ENCODE measurements at regions not wholly inside any gene's neighbourhood (a gene's known extent, or its start where the extent isn't known, plus 50 kb on each side); places are given as distances from the start of the nearest gene placed in this dataset.
"Not testable (repeated sequence)": the region's sequence is repeated elsewhere in the genome, so short reads cannot be mapped to it uniquely, and the experiment has no call there.

GRCh38 chrX:27163236-27163635, 299.9 kb downstream of the PPP4R3C start:
- Histone ChIP-seq H3K36me3 (no peaks in the 10 kb centered on the region), H3K4me1 (no peaks in the 10 kb centered on the region), H3K9me3 (replicated peaks) (no peaks in the 10 kb centered on the region), H3K27ac (replicated peaks) (no peak overlapping the region), H3K27me3 (ENCODE audit: low read depth) (no peaks in the 10 kb centered on the region), H3K4me3 (no peak overlapping the region)
- no peak for TF ChIP-seq CTCF (IDR thresholded peaks at IDR 0.05; ENCODE audit: borderline replicate concordance)
- intact Hi-C loops (cut with micrococcal nuclease) = no loop called here
- no peak for DNase-seq

- Histone ChIP-seq H3K9me3 (replicated peaks) (no peaks in the 10 kb centered on the region), H3K4me1 (no peaks in the 10 kb centered on the region), H3K27ac (replicated peaks) (no peak overlapping the region), H3K27me3 (ENCODE audit: low read depth) (no peaks in the 10 kb centered on the region), H3K36me3 (no peaks in the 10 kb centered on the region), H3K4me3 (no peak overlapping the region)
- intact Hi-C loops (cut with micrococcal nuclease) = no loop called here
- TF ChIP-seq CTCF (IDR thresholded peaks at IDR 0.05; ENCODE audit: borderline replicate concordance) = no peak
- no peak for DNase-seq
Measured at GRCh38 chrX:27162496-27162895, 300.6 kb downstream of the PPP4R3C start.

GRCh38 chrX:27156921-27157320, 306.2 kb downstream of the PPP4R3C start:
- DNase-seq; H3K9me3 ChIP-seq (replicated peaks); H3K4me3 ChIP-seq; H3K36me3 ChIP-seq; H3K27me3 ChIP-seq (ENCODE audit: low read depth); H3K4me1 ChIP-seq; intact Hi-C loops (cut with micrococcal nuclease); H3K27ac ChIP-seq (replicated peaks): not testable (repeated sequence)

- H3K27me3 ChIP-seq (ENCODE audit: low read depth) = no peaks in the 10 kb centered on the region
- no peak overlapping the region for H3K27ac ChIP-seq (replicated peaks)
- intact Hi-C loops (cut with micrococcal nuclease) = no loop called here
- H3K4me1 ChIP-seq = no peaks in the 10 kb centered on the region
- TF ChIP-seq CTCF (IDR thresholded peaks at IDR 0.05; ENCODE audit: borderline replicate concordance) = no peak
- no peaks in the 10 kb centered on the region for H3K36me3 ChIP-seq
- no peak for DNase-seq
- no peak overlapping the region for H3K4me3 ChIP-seq
- no peaks in the 10 kb centered on the region for H3K9me3 ChIP-seq (replicated peaks)
Measured at GRCh38 chrX:27136325-27136724, 326.8 kb downstream of the PPP4R3C start.

- Histone ChIP-seq H3K4me1 (no peaks in the 10 kb centered on the region), H3K9me3 (replicated peaks) (no peaks in the 10 kb centered on the region), H3K36me3 (no peaks in the 10 kb centered on the region), H3K27me3 (ENCODE audit: low read depth) (no peaks in the 10 kb centered on the region), H3K4me3 (no peak overlapping the region), H3K27ac (replicated peaks) (no peak overlapping the region)
- DNase-seq = no peak
- intact Hi-C loops (cut with micrococcal nuclease) = no loop called here
- TF ChIP-seq CTCF (IDR thresholded peaks at IDR 0.05; ENCODE audit: borderline replicate concordance) = no peak
Measured at GRCh38 chrX:27132862-27133261, 330.3 kb downstream of the PPP4R3C start.

- H3K4me1 ChIP-seq; DNase-seq; H3K27me3 ChIP-seq (ENCODE audit: low read depth); intact Hi-C loops (cut with micrococcal nuclease); H3K36me3 ChIP-seq; H3K9me3 ChIP-seq (replicated peaks); H3K27ac ChIP-seq (replicated peaks); H3K4me3 ChIP-seq: not testable (repeated sequence)
Measured at GRCh38 chrX:27087176-27087575, 376.0 kb downstream of the PPP4R3C start.

- no peaks in the 10 kb centered on the region for H3K36me3 ChIP-seq
- H3K4me1 ChIP-seq = no peaks in the 10 kb centered on the region
- H3K9me3 ChIP-seq (replicated peaks) = no peaks in the 10 kb centered on the region
- TF ChIP-seq CTCF (IDR thresholded peaks at IDR 0.05; ENCODE audit: borderline replicate concordance) = no peak
- DNase-seq = no peak
- no peak overlapping the region for H3K4me3 ChIP-seq
- intact Hi-C loops (cut with micrococcal nuclease) = no loop called here
- no peak overlapping the region for H3K27ac ChIP-seq (replicated peaks)
- no peaks in the 10 kb centered on the region for H3K27me3 ChIP-seq (ENCODE audit: low read depth)
Measured at GRCh38 chrX:27086237-27086636, 376.9 kb downstream of the PPP4R3C start.

Measured in left ventricle myocardium inferior (tissue), 1 donor.